BJ (cell line): ENCODE measurements at regions not wholly inside any gene's neighbourhood (a gene's known extent, or its start where the extent isn't known, plus 50 kb on each side); places are given as distances from the start of the nearest gene placed in this dataset.

ENCODE experiments used
- CTCF ChIA-PET: fragments of 350-600 bp; formaldehyde crosslinking; extraction: SDS; loops from one replicate; lab custom pipeline; 2021; ENCODE audit warnings: antibody characterized with exemption, inconsistent platforms; lab: Yijun Ruan, JAX
- POLR2A ChIA-PET: fragments of 300-600 bp; sonication (Branson Sonifier 250); formaldehyde crosslinking; extraction: SDS; loops from one replicate; lab custom pipeline; 2021; ENCODE audit warnings: antibody characterized with exemption; lab: Charles Lee
- DNase-seq: peaks from one replicate; pipeline ENCODE4 v3.0.0-alpha.2; 2011; ENCODE audit warnings: low read depth
- H3K27me3 ChIP-seq: 2 replicates; pipeline ENCODE4 v1.6.0; 2011; ENCODE audit warnings: low read length; ENCODE audit not compliant: control insufficient read depth, insufficient read depth
- H3K36me3 ChIP-seq: 2 replicates; pipeline ENCODE4 v1.5.1; 2011; ENCODE audit warnings: low read length; ENCODE audit not compliant: control insufficient read depth, insufficient read depth
- H3K4me3 ChIP-seq: 2 replicates; pipeline ENCODE4 v1.5.1; 2011; ENCODE audit warnings: low read depth, mild to moderate bottlenecking, control low read depth, low read length
- TF ChIP-seq, protein P1 (sequence below): IDR thresholded peaks from 2 replicates; pipeline ENCODE4 v1.5.1; 2011; ENCODE audit warnings: low read depth, mild to moderate bottlenecking, control low read depth, inconsistent platforms, low read length, moderate library complexity; ENCODE audit not compliant: insufficient read depth

DNA sequence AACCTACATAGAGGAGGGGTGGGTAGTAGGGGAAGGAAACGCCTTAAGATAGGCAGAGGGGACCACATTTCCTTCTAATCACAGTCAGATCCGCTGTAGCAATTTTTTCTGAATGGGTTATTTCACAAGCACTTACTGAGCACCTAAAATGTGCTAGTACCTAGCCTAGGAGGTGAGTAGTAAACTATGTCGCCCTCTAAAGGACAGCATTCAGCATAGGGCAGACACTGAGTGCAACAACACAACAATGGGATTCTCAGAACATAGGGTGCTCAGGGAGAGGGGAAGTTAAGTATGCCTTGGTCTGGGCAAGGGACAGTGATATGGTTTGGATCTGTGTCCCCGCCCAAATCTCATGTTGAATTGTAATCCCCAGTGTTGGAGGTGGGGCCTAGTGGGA lies 166.1 kb upstream of the RAB6C start:
- TF ChIP-seq, protein P1, sequence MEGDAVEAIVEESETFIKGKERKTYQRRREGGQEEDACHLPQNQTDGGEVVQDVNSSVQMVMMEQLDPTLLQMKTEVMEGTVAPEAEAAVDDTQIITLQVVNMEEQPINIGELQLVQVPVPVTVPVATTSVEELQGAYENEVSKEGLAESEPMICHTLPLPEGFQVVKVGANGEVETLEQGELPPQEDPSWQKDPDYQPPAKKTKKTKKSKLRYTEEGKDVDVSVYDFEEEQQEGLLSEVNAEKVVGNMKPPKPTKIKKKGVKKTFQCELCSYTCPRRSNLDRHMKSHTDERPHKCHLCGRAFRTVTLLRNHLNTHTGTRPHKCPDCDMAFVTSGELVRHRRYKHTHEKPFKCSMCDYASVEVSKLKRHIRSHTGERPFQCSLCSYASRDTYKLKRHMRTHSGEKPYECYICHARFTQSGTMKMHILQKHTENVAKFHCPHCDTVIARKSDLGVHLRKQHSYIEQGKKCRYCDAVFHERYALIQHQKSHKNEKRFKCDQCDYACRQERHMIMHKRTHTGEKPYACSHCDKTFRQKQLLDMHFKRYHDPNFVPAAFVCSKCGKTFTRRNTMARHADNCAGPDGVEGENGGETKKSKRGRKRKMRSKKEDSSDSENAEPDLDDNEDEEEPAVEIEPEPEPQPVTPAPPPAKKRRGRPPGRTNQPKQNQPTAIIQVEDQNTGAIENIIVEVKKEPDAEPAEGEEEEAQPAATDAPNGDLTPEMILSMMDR = no peak
- no peak for DNase-seq

DNA sequence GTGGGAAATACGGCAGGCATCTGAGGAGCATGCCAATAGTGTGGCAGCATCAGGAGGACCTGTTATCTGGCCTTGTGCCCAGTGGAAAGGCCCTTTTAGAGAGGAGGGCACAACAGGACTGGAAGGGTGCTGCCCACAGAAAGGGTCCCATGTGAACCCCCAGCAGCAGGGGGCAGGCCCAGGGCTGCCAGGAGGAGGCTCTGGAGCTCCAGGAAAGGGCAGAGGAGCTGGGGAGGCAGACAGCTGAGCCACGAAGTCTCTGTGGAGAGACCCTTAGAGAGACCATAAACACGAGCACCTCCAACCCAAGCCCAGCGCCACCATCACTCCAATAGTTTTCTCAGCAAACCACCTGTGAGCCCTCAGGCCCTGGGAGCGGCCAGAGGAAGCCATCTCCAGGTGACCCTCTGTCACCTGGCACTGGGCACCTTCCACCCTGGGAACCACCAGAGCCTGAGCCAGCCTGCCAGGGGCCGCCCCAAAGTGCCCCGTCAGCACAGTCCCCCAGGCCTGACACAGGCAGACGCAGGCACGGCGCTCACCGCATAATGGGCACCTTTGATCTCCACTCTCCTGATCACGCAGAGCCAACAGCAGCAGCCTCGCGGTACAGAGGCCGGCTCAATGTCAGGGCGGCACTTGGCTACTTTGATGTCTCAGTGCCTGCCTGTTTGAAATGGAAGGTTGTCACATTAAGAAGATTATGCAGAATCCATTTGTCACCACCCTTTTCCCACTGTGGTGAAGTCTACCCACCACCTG lies 162.5 kb upstream of the RAB6C start:
- Histone ChIP-seq H3K4me3 (no peak overlapping the region), H3K36me3 (no peaks in the 10 kb centered on the region), H3K27me3 (no peaks in the 10 kb centered on the region)
- DNase-seq = no peak
- TF ChIP-seq, protein P1 = no peak
- ChIA-PET CTCF (no interaction called here), POLR2A (no interaction called here)

More for the DNA sequence above, 166.1 kb upstream of the RAB6C start:
- Histone ChIP-seq H3K36me3 (no peaks in the 10 kb centered on the region), H3K4me3 (no peak overlapping the region), H3K27me3 (no peaks in the 10 kb centered on the region)
- ChIA-PET POLR2A (no interaction called here), CTCF (no interaction called here)

DNA sequence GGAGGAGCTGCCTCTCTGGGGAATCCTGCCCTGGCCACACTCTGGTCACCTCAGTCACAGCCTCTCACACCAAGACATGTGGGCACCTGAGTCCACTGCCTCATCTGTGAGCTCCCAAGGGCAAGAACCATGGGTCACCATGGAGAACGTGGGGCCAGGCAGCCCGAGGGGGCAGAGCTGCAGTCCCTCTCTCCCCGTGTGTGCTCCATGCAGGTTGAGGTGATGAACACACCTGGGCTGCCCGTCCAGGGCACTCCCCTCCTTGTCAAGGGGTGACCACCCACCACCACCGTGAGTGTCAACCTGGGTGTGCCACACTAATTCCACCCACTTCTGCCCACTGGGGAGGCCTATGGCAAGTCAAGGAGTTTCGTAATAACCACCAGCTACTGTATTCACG lies 159.6 kb upstream of the RAB6C start:
- ChIA-PET POLR2A (no interaction called here), CTCF (no interaction called here)
- Histone ChIP-seq H3K36me3 (no peaks in the 10 kb centered on the region), H3K27me3 (no peaks in the 10 kb centered on the region), H3K4me3 (no peak overlapping the region)
- TF ChIP-seq, protein P1 = no peak
- DNase-seq = no peak

DNA sequence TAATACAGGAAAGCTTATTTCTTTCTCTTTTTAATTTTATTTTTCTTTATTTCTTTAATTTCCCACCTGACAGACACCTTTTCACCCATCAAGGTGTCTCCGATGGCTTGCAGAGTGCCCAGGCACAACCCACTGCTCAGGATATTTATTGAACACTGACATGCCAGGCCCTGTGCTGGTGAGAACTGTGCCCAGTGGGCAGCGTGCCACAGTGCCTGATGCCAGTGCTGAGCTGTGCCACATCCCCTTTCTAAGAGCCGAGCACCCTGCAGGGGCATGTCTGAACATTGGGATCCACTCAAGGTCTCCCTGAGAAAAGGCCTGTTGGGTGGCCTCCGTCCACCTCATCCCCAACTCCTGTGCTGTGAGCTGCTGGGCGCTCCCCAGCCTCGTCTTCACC lies 158.6 kb upstream of the RAB6C start:
- Histone ChIP-seq H3K36me3 (no peaks in the 10 kb centered on the region), H3K27me3 (no peaks in the 10 kb centered on the region), H3K4me3 (no peak overlapping the region)
- CTCF ChIA-PET = no interaction called here
- TF ChIP-seq, protein P1 = no peak
- no peak for DNase-seq
- POLR2A ChIA-PET = no interaction called here

DNA sequence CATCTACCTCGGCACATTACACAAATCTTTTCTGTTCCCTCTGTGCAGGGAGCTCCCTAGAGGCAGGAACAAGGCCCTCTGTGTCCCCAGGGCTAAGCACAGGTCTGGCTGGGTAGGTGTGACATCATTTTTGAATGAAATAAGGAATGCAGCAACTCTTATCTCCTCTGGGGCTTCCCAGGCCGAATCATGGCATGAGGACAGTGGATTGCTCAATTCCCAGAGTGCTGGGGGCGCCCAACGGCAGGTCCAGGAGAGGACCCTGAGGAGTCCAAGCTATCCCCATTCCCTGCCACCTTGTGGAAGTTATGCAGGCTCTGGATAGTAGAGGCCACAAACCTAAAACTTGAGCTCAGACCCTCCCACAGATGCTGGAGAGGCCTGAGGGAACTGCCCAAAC lies 158.0 kb upstream of the RAB6C start:
- DNase-seq = no peak
- ChIA-PET CTCF (no interaction called here), POLR2A (no interaction called here)
- no peaks in the 10 kb centered on the region for H3K27me3 ChIP-seq
- TF ChIP-seq, protein P1 = no peak
- H3K4me3 ChIP-seq = no peak overlapping the region
- H3K36me3 ChIP-seq = no peaks in the 10 kb centered on the region
